Sigmoid colon (tissue), 3 donors: ENCODE measurements at regions not wholly inside any gene's neighbourhood (a gene's known extent, or its start where the extent isn't known, plus 50 kb on each side); places are given as distances from the start of the nearest gene placed in this dataset.

ENCODE experiments used
- POLR2A ChIP-seq, 2 donors: fragments of 450-650 bp; IDR thresholded peaks; one replicate each; pipeline ENCODE4 v1.6.1; 2016; ENCODE audit warnings: antibody characterized with exemption in 2 of 2, mild to moderate bottlenecking in 2 of 2, moderate library complexity in 2 of 2
- TF ChIP-seq, protein P1 (sequence below), 4 experiments: fragments of 450-650 bp in 3 of 4; fragments of 200-600 bp in 1 of 4; IDR thresholded peaks; one replicate each; pipeline ENCODE4 v1.5.1; 2016 to 2019; ENCODE audit warnings: antibody characterized with exemption in 4 of 4, mild to moderate bottlenecking in 3 of 4, moderate library complexity in 2 of 4

DNA sequence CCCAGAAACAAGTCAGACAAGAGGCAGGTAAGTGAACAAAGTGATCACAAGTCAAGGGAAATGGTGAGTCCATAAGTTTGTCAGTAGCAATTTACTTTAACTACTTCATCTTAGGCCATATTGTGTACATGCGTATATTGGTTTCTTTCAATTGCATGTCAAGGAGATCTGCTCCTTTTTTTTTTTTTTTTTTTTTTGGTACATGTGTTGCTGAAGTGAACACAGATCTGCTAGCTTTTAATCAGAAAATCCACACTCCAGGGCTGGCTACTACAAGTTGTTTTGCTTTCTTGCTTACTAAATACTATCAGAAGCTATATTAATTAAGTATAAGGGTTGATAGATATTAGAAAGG is 985.1 kb downstream of the TSN start:
- TF ChIP-seq, protein P1, sequence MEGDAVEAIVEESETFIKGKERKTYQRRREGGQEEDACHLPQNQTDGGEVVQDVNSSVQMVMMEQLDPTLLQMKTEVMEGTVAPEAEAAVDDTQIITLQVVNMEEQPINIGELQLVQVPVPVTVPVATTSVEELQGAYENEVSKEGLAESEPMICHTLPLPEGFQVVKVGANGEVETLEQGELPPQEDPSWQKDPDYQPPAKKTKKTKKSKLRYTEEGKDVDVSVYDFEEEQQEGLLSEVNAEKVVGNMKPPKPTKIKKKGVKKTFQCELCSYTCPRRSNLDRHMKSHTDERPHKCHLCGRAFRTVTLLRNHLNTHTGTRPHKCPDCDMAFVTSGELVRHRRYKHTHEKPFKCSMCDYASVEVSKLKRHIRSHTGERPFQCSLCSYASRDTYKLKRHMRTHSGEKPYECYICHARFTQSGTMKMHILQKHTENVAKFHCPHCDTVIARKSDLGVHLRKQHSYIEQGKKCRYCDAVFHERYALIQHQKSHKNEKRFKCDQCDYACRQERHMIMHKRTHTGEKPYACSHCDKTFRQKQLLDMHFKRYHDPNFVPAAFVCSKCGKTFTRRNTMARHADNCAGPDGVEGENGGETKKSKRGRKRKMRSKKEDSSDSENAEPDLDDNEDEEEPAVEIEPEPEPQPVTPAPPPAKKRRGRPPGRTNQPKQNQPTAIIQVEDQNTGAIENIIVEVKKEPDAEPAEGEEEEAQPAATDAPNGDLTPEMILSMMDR (IDR thresholded peaks at IDR 0.05): no peak
- no peak for TF ChIP-seq POLR2A (IDR thresholded peaks at IDR 0.05)
